ENCODE measurements at regions not wholly inside any gene's neighbourhood (a gene's known extent, or its start where the extent isn't known, plus 50 kb on each side); places are given as distances from the start of the nearest gene placed in this dataset.

DNA sequence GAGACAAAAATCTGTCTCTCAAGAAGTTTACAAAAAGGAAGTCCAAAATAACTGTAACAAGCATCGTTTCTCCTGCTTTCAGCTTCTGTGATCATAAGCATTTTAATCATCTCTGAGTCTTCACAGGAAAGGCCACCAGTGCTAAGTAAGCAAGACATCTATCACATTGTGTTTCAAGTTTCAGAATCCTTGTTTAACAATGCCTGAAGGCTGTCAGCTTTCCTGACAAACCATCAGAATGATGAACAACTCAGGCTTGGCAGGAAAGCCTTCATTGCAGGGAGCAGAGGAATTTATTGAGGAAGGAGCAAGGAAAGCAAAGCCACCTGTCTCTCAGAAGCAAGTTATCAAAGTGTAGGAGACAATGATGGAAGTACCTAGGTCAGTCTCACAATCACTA is 143.5 kb upstream of the DAPK1 start:
- CTCF ChIA-PET: no interaction called here
- H3K9me3 ChIP-seq (ENCODE audit: control insufficient read depth, insufficient read depth, low read length): no peaks in the 10 kb centered on the region
- no peak overlapping the region for H3K4me3 ChIP-seq (ENCODE audit: low read depth, low read length)
- POLR2A ChIA-PET: no interaction called here
- no peaks in the 10 kb centered on the region for H3K27me3 ChIP-seq (ENCODE audit: control insufficient read depth, insufficient read depth, low read length)
- DNase-seq (ENCODE audit: low read depth, low spot score): no peak
- no peak overlapping the region for H3K27ac ChIP-seq (ENCODE audit: low read depth, low read length)
- TF ChIP-seq, protein P1, sequence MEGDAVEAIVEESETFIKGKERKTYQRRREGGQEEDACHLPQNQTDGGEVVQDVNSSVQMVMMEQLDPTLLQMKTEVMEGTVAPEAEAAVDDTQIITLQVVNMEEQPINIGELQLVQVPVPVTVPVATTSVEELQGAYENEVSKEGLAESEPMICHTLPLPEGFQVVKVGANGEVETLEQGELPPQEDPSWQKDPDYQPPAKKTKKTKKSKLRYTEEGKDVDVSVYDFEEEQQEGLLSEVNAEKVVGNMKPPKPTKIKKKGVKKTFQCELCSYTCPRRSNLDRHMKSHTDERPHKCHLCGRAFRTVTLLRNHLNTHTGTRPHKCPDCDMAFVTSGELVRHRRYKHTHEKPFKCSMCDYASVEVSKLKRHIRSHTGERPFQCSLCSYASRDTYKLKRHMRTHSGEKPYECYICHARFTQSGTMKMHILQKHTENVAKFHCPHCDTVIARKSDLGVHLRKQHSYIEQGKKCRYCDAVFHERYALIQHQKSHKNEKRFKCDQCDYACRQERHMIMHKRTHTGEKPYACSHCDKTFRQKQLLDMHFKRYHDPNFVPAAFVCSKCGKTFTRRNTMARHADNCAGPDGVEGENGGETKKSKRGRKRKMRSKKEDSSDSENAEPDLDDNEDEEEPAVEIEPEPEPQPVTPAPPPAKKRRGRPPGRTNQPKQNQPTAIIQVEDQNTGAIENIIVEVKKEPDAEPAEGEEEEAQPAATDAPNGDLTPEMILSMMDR (IDR thresholded peaks at IDR 0.05; ENCODE audit: low read depth, low read length): no peak

DNA sequence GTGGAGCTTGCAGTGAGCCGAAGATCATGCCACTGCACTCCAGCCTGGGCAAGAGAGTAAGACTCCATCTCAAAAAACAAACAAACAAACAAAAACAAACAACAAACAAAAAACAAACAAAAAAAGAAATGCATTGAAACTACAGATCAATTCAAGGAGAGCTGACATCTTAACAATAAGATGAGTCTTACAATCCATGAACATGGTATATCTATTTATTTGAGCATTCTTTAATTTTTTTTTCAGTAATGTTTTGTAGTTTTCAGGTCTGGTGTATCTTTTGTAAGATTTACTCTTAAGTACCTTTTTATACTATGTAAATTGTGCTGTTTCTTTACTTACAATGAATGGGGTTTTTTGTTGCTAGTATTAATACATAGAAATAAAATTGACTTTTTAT is 140.1 kb upstream of the DAPK1 start:
- TF ChIP-seq, protein P1 (IDR thresholded peaks at IDR 0.05; ENCODE audit: low read depth, low read length): no peak
- Histone ChIP-seq H3K9me3 (ENCODE audit: control insufficient read depth, insufficient read depth, low read length) (no peaks in the 10 kb centered on the region), H3K27ac (ENCODE audit: low read depth, low read length) (no peak overlapping the region), H3K4me3 (ENCODE audit: low read depth, low read length) (no peak overlapping the region), H3K27me3 (ENCODE audit: control insufficient read depth, insufficient read depth, low read length) (no peaks in the 10 kb centered on the region)
- CTCF ChIA-PET: interaction anchor here (0.7 kb wide), 1 partner anchor 165 kb away, joined by 4 read pairs; no protein-coding TSS in a partner anchor
- DNase-seq (ENCODE audit: low read depth, low spot score): no peak
- POLR2A ChIA-PET: no interaction called here

DNA sequence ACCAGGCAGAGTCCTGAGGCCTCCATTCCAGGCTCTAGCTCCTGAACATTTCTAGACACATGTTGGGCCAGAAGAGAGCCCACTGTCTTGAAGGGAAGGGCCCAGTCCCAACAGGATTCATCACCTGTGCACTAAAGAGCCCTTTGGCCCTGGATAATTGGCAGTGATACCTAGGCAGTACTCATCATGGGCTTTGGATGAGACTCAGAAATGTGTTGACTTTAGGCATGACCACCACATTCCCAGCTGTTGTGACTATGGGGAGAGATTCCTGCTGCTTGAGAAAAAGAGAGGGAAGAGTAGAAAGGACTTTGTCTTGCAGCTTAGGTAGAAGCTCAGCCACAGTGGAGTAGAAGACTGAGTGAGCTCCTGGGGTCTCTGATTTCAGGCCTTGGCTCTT is 138.4 kb upstream of the DAPK1 start:
- CTCF ChIA-PET: no interaction called here

GRCh38 chr9:87359958-87360601 is 137.6 kb upstream of the DAPK1 start:
- TF ChIP-seq, protein P1 (IDR thresholded peaks at IDR 0.05; ENCODE audit: low read depth, low read length): no peak
- CTCF ChIA-PET: no interaction called here
- Histone ChIP-seq H3K27ac (ENCODE audit: low read depth, low read length) (no peak overlapping the region), H3K4me3 (ENCODE audit: low read depth, low read length) (no peak overlapping the region), H3K9me3 (ENCODE audit: control insufficient read depth, insufficient read depth, low read length) (no peaks in the 10 kb centered on the region), H3K27me3 (ENCODE audit: control insufficient read depth, insufficient read depth, low read length) (no peaks in the 10 kb centered on the region)
- no peak for DNase-seq (ENCODE audit: low read depth, low spot score)
- POLR2A ChIA-PET: no interaction called here

More for the DNA sequence above, 138.4 kb upstream of the DAPK1 start:
- Histone ChIP-seq H3K9me3 (ENCODE audit: control insufficient read depth, insufficient read depth, low read length) (no peaks in the 10 kb centered on the region), H3K27me3 (ENCODE audit: control insufficient read depth, insufficient read depth, low read length) (no peaks in the 10 kb centered on the region), H3K4me3 (ENCODE audit: low read depth, low read length) (no peak overlapping the region), H3K27ac (ENCODE audit: low read depth, low read length) (no peak overlapping the region)
- POLR2A ChIA-PET: no interaction called here
- no peak for DNase-seq (ENCODE audit: low read depth, low spot score)
- TF ChIP-seq, protein P1 (IDR thresholded peaks at IDR 0.05; ENCODE audit: low read depth, low read length): no peak

GRCh38 chr9:87370049-87370685 is 127.5 kb upstream of the DAPK1 start:
- DNase-seq (ENCODE audit: low read depth, low spot score): no peak
- POLR2A ChIA-PET: no interaction called here

More at GRCh38 chr9:87370049-87370685, 127.5 kb upstream of the DAPK1 start:
- H3K27me3 ChIP-seq (ENCODE audit: control insufficient read depth, insufficient read depth, low read length): peaks cover 2% of the 10 kb centered on the region
- TF ChIP-seq, protein P1 (IDR thresholded peaks at IDR 0.05; ENCODE audit: low read depth, low read length): no peak
- peaks cover 4% of the 10 kb centered on the region; the same call in 1 of the 2 replicates for H3K9me3 ChIP-seq (ENCODE audit: control insufficient read depth, insufficient read depth, low read length)
- no peak overlapping the region for H3K27ac ChIP-seq (ENCODE audit: low read depth, low read length)
- CTCF ChIA-PET: no interaction called here
- no peak overlapping the region for H3K4me3 ChIP-seq (ENCODE audit: low read depth, low read length)
